ENCODE measurements at regions not wholly inside any gene's neighbourhood (a gene's known extent, or its start where the extent isn't known, plus 50 kb on each side); places are given as distances from the start of the nearest gene placed in this dataset.

DNA sequence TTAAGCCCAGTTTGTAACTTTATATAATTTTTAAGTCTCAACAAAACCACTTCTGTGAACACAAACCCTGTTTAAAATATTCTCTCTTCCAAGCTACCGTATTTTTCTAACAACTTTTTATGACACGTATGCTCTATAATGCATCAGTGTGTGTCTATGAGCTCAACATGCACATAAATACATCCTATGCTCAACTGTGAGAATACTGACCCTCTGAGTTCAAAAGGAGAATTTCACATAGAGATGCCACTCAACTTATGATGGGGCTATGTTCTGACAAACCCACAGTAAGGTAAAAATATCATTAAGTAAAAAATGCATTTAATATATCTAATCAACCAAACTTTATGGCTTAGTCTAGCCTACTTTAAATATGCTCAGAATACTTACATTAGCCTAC, 1139.7 kb upstream of the SPRY2 start:
- no peaks in the 10 kb centered on the region for H3K79me2 ChIP-seq (ENCODE audit: control insufficient read depth, insufficient read depth, low read length)
- H3K4me1 ChIP-seq (ENCODE audit: control insufficient read depth, extremely low read depth, insufficient read depth, low read length), result no peaks in the 10 kb centered on the region
- TF ChIP-seq MAX (IDR thresholded peaks at IDR 0.05; ENCODE audit: insufficient read depth, insufficient read length), result no peak
- no peak for TF ChIP-seq POLR2A (IDR thresholded peaks at IDR 0.05; ENCODE audit: low read depth, low read length)
- no peak for TF ChIP-seq JUN (IDR thresholded peaks at IDR 0.05; ENCODE audit: borderline replicate concordance, insufficient read depth, insufficient read length, low read depth)
- ChIA-PET CTCF (interaction anchor here (1.2 kb wide), 1 partner anchor 9 kb away, joined by 4 read pairs; no protein-coding TSS in a partner anchor), POLR2A (no interaction called here)
- intact Hi-C loops (cut with micrococcal nuclease) (no loop called here), dilution Hi-C loops (cut with MboI; ENCODE audit: extremely low pct_ligation_motif_present, low sequenced_read_pairs) (no loop called here)
- H3K36me3 ChIP-seq (ENCODE audit: control insufficient read depth in 2 of 2, extremely low read depth in 1 of 2, insufficient read depth in 2 of 2, low read length in 2 of 2), result no peaks in the 10 kb centered on the region
- BruUV-seq (replicated peaks), result no TSS peak
- H3K4me2 ChIP-seq (ENCODE audit: insufficient read depth, low read length), result no peak overlapping the region
- no peaks in the 10 kb centered on the region for H3K9me3 ChIP-seq (replicated peaks; ENCODE audit: control insufficient read depth, insufficient read depth, low read length)
- H3K9ac ChIP-seq (replicated peaks; ENCODE audit: extremely low read depth, insufficient read depth, low read length), result no peak overlapping the region
- H4K20me1 ChIP-seq (replicated peaks; ENCODE audit: control insufficient read depth, extremely low read depth, insufficient read depth, low read length), result no peaks in the 10 kb centered on the region
- H2AFZ ChIP-seq (ENCODE audit: low read depth, low read length), result no peak overlapping the region
- no peaks in the 10 kb centered on the region for H3K27me3 ChIP-seq (ENCODE audit: control insufficient read depth in 2 of 2, insufficient read depth in 2 of 2, low read length in 2 of 2)
- no peak for DNase-seq (ENCODE audit: low read depth, low spot score)
- H3K4me3 ChIP-seq (replicated peaks in 1 of 3; ENCODE audit: insufficient read depth in 1 of 3, low read depth in 1 of 3, low read length in 3 of 3), result no peak overlapping the region
- FAIRE-seq, result no peak
- no peak overlapping the region for H3K27ac ChIP-seq (ENCODE audit: insufficient read depth, low read depth, low read length)
- no peaks in the 10 kb centered on the region for H3K9me1 ChIP-seq (replicated peaks; ENCODE audit: control insufficient read depth, extremely low read depth, insufficient read depth, low read length)

DNA sequence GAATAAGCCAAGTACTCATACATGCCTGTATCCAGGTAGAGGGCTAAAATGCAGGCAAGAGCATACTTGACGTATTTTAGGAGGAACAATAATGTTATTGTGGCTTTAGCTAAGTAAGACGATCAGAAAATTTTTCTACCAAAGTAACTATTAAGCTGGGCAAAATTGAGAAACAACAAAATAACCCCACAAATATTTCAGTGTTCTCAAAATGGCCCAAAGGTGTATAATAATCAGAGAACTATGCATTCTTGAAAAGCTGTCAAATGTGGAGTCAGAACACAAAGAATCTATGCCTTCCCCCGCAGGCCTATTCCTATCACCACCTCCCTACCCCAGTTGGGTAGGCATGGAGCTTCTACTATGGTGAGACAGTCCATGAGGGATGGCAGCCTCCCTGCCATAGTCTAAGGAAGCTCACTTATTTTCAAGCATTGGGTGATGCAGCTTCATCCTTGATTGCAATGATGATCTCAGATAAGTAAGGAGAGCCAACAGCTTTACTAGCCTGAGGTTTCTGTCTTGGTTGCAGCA, 1132.5 kb upstream of the SPRY2 start:
- H3K9ac ChIP-seq (replicated peaks; ENCODE audit: extremely low read depth, insufficient read depth, low read length), result no peak overlapping the region
- intact Hi-C loops (cut with micrococcal nuclease), result no loop called here
- H3K4me1 ChIP-seq (ENCODE audit: control insufficient read depth, extremely low read depth, insufficient read depth, low read length), result no peaks in the 10 kb centered on the region
- H3K79me2 ChIP-seq (ENCODE audit: control insufficient read depth, insufficient read depth, low read length), result no peaks in the 10 kb centered on the region
- no peaks in the 10 kb centered on the region for H4K20me1 ChIP-seq (replicated peaks; ENCODE audit: control insufficient read depth, extremely low read depth, insufficient read depth, low read length)
- CTCF ChIA-PET, result no interaction called here
- no peak overlapping the region for H3K4me3 ChIP-seq (replicated peaks in 1 of 3; ENCODE audit: insufficient read depth in 1 of 3, low read depth in 1 of 3, low read length in 3 of 3)
- POLR2A ChIA-PET, result no interaction called here
- H3K4me2 ChIP-seq (ENCODE audit: insufficient read depth, low read length), result no peak overlapping the region
- H2AFZ ChIP-seq (ENCODE audit: low read depth, low read length), result no peak overlapping the region
- H3K27me3 ChIP-seq (ENCODE audit: control insufficient read depth in 2 of 2, insufficient read depth in 2 of 2, low read length in 2 of 2), result no peaks in the 10 kb centered on the region
- dilution Hi-C loops (cut with MboI; ENCODE audit: extremely low pct_ligation_motif_present, low sequenced_read_pairs), result no loop called here
- no TSS peak for BruUV-seq (replicated peaks)
- FAIRE-seq (no peak), DNase-seq (ENCODE audit: low read depth, low spot score) (no peak)
- no peak overlapping the region for H3K27ac ChIP-seq (ENCODE audit: insufficient read depth, low read depth, low read length)
- H3K36me3 ChIP-seq (ENCODE audit: control insufficient read depth in 2 of 2, extremely low read depth in 1 of 2, insufficient read depth in 2 of 2, low read length in 2 of 2), result no peaks in the 10 kb centered on the region
- peaks cover 2% of the 10 kb centered on the region for H3K9me3 ChIP-seq (replicated peaks; ENCODE audit: control insufficient read depth, insufficient read depth, low read length)
- TF ChIP-seq MYC (IDR thresholded peaks at IDR 0.05; ENCODE audit: low read depth, low read length) (no peak), FOS (IDR thresholded peaks at IDR 0.05; ENCODE audit: borderline replicate concordance, insufficient read depth, low read length) (no peak), MAX (IDR thresholded peaks at IDR 0.05; ENCODE audit: insufficient read depth, insufficient read length) (no peak), POLR2AphosphoS5 (IDR thresholded peaks at IDR 0.05; ENCODE audit: insufficient read depth, low read depth, low read length) (no peak), JUN (IDR thresholded peaks at IDR 0.05; ENCODE audit: borderline replicate concordance, insufficient read depth, insufficient read length, low read depth) (no peak), GATA2 (IDR thresholded peaks at IDR 0.05; ENCODE audit: insufficient read depth, insufficient read length, low read depth, low read length) (no peak), POLR2A (IDR thresholded peaks at IDR 0.05; ENCODE audit: low read depth, low read length) (no peak)
- TF ChIP-seq, protein P1, sequence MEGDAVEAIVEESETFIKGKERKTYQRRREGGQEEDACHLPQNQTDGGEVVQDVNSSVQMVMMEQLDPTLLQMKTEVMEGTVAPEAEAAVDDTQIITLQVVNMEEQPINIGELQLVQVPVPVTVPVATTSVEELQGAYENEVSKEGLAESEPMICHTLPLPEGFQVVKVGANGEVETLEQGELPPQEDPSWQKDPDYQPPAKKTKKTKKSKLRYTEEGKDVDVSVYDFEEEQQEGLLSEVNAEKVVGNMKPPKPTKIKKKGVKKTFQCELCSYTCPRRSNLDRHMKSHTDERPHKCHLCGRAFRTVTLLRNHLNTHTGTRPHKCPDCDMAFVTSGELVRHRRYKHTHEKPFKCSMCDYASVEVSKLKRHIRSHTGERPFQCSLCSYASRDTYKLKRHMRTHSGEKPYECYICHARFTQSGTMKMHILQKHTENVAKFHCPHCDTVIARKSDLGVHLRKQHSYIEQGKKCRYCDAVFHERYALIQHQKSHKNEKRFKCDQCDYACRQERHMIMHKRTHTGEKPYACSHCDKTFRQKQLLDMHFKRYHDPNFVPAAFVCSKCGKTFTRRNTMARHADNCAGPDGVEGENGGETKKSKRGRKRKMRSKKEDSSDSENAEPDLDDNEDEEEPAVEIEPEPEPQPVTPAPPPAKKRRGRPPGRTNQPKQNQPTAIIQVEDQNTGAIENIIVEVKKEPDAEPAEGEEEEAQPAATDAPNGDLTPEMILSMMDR (IDR thresholded peaks at IDR 0.05; ENCODE audit: extremely low read depth in 1 of 2, insufficient read depth in 1 of 2, low read depth in 1 of 2, low read length in 2 of 2), result no peak
- H3K9me1 ChIP-seq (replicated peaks; ENCODE audit: control insufficient read depth, extremely low read depth, insufficient read depth, low read length), result no peaks in the 10 kb centered on the region

Data from endothelial cell of umbilical vein (primary cell).